GM19467 (cell line): ENCODE measurements at regions not wholly inside any gene's neighbourhood (a gene's known extent, or its start where the extent isn't known, plus 50 kb on each side); places are given as distances from the start of the nearest gene placed in this dataset.
"Not testable (repeated sequence)": the region's sequence is repeated elsewhere in the genome, so short reads cannot be mapped to it uniquely, and the experiment has no call there.

Source experiments
- ATAC-seq: cut with Tn5 transposase; IDR thresholded peaks from one replicate; pipeline ENCODE4 v1.9.1; 2021; ENCODE audit warnings: mild to moderate bottlenecking, moderate library complexity; ENCODE audit not compliant: unreplicated experiment

DNA sequence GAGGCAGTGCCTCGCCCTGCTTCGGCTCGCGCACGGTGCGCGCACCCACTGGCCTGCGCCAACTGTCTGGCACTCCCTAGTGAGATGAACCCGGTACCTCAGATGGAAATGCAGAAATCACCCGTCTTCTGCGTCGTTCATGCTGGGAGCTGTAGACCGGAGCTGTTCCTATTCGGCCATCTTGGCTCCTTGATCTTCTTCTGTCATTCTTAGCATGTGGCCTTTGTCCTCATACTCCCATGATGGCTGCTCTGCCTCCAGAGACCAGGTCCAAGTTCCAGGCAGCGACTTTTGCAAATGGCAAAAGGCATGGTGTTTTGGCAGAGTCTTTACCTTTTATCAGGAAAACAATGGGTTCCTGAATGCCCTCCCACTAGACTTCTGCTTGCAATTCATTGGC, 102.6 kb upstream of the SKOR2 start:
- not testable (repeated sequence) for ATAC-seq

- no peak for ATAC-seq
Observed at GRCh38 chr18:47346016-47346415, 94.6 kb upstream of the SKOR2 start.

DNA sequence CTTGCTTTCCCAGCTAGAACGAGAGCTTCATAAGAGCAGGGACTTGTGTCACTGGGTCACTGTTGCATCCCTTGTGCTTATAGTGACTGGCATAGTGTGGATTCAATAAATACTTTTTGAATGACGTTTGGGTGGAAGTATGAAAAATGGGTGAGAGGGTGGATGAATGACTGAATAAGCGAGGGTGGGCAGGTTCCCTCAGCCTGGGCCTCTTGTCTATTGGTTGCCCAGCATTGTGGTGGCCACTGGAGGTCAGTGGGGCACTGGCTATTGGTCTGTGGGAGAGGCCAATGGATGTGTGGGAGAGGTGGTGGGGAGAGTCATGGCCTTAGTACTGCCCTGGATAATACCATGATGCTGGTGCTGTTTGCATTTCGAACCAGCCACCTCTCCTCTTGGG, 93.8 kb upstream of the SKOR2 start:
- ATAC-seq: no peak

DNA sequence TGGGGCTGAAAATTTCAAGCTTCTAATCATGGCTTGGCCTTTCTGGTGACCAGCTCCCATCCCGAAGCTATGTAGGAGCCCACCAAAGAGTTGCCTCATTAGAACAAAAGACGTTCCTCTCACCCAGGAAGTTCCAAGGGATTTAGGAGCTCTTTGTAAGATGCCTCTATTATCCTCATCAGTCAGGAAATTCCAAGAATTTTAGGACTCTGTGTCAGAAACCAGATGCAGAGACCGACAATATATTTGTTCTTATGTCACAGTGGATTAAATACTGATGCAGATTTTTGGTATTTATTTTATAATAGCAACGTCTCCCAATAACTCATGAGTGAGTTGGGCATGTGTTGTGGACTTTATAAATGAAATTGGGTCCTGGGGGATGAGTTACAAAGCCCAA, 91.8 kb upstream of the SKOR2 start:
- ATAC-seq: no peak

GRCh38 chr18:47342566-47342965, 91.1 kb upstream of the SKOR2 start:
- ATAC-seq: no peak

DNA sequence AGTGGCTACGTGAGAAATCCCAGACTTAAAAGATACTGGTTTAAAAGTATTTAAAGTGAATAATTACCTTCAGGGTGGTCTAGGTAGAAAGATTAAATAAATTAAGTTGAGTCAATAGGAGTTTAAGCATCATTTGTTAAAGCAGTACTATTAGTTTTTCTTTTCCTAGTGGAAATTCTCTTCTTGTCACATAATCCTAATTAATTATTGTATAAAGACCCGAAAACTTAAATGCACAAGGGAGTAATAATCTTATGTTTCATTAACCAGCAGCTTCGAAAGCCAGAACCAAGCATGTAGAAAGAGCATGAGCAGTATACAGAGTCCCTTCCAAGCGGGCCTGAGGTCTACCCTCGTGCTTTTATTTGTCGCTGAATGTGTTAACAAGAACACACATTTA, 90.2 kb upstream of the SKOR2 start:
- no peak for ATAC-seq

GRCh38 chr18:47334966-47335365, 83.5 kb upstream of the SKOR2 start:
- ATAC-seq: no peak

DNA sequence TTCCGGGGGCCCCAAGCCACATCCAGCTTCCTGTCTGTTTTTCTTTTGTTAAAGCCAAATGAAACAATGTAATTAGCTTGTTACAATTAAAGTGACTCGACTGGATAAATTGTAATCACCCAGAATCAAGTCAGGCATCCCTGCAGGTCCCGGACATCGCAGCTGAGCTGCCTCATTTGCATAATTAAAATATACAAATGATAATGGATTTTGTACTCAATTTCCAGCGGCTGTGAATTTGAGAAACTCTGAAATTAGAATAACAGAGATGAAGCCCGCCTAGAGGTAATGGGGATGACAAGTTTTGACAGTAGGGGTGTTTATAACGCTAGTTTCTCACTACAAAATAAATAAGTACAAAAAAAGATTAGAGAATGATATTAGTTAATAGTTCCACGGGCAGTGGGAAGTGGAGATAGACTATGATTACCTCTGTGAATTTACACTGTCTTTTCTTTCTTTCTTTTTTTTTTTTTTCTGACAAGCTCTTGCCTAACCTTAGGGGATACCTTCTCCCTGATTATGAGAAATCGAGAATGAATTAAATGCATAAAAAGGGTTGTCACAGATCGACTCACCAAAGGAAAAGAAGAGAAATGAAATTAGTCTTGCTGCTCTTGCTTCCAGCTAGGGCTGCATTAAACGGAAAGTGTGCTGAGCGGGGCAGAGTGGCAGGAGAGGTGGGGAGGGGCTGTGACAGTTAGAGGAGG, 82.6 kb upstream of the SKOR2 start:
- ATAC-seq: no peak

- no peak for ATAC-seq
Observed at GRCh38 chr18:47331641-47332040, 80.2 kb upstream of the SKOR2 start.

- ATAC-seq: no peak
Observed at GRCh38 chr18:47331026-47331425, 79.6 kb upstream of the SKOR2 start.

- ATAC-seq: no peak
Observed at GRCh38 chr18:47323158-47323557, 71.7 kb upstream of the SKOR2 start.

- no peak for ATAC-seq
Observed at GRCh38 chr18:47321815-47322214, 70.4 kb upstream of the SKOR2 start.

GRCh38 chr18:47317824-47318508, 66.5 kb upstream of the SKOR2 start:
- ATAC-seq: no peak

DNA sequence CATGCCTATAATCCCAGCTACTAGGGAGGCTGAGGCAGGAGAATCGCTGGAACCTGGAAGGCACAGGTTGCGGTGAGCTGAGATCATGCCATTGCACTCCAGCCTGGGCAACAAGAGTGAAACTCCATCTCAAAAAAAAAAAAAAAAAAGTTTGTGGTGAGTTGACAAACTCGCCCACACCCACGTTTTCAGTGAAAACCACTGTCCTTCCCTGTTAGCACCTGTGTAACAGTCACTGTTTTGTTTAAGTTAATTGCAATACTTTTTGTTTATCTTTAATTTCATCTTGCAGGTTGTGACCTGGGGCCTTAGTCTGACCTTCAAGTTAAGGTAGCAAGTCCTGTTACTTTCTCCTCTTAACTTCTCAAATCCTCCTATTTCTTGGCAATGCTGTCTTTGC, 65.5 kb upstream of the SKOR2 start:
- no peak for ATAC-seq

DNA sequence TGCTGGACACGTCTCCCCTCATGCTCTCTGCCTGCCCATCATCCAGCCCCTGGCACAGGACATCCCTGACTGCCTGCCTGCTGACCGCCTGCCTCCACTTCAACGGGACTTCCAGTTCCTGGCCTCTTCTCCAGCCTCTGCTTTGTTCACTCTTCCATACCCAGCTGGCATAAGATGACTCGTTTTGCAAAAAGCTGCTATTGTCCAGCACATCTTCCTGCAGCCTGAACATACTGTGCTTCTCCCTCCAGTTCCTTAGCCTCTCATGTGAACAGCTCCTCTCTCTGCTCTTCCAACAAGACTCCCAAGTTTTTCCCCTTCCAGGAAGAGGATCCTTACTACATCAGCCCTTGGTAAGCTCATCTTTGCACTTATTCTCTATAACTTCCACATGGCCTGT, 62.4 kb upstream of the SKOR2 start:
- no peak for ATAC-seq

DNA sequence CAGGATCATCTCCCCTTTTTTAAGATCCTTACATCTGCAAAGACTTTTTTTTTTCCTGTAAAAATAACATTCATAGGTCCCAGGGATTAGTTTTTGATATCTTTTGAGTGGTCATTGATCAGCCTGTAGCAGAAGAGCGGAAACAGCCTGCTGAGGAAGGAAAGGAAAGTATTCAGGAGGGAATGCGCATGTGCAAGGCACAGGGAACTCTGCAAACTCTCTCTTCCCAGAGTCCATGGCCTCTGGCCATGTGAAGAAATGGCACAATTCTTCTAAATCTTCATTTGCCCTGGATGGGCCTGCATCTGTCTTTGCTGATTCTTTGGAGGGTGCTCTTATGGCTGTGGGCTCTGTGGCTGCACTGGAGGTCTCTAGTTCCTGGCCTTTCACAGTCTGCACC, 60.1 kb upstream of the SKOR2 start:
- no peak for ATAC-seq
